NB4 (cell line): ENCODE measurements at regions not wholly inside any gene's neighbourhood (a gene's known extent, or its start where the extent isn't known, plus 50 kb on each side); places are given as distances from the start of the nearest gene placed in this dataset.

Source experiments
- CTCF ChIP-seq: IDR thresholded peaks from one replicate; pipeline ENCODE4 v1.5.1; 2012; ENCODE audit warnings: low read depth, low read length
- POLR2A ChIP-seq: IDR thresholded peaks from 2 replicates; pipeline ENCODE4 v1.6.1; 2011; ENCODE audit warnings: mild to moderate bottlenecking; ENCODE audit not compliant: insufficient read length; ENCODE audit errors: extremely low read depth

- no peak for TF ChIP-seq CTCF
- no peak for TF ChIP-seq POLR2A
Observed at GRCh38 chrX:115889121-115889890, 281.2 kb upstream of the AGTR2 start.
